ENCODE measurements at regions not wholly inside any gene's neighbourhood (a gene's known extent, or its start where the extent isn't known, plus 50 kb on each side); places are given as distances from the start of the nearest gene placed in this dataset.

- no peak overlapping the region for H3K4me3 ChIP-seq (ENCODE audit: low read depth, low read length)
- TF ChIP-seq MYC (IDR thresholded peaks at IDR 0.05; ENCODE audit: low read depth, low read length) (no peak), POLR2A (IDR thresholded peaks at IDR 0.05; ENCODE audit: extremely low read depth, insufficient read length) (no peak), CTCF (IDR thresholded peaks at IDR 0.05; ENCODE audit: low read depth, low read length) (no peak)
- DNase-seq (ENCODE audit: low read depth) = no peak
Measured at GRCh38 chr21:27515676-27516075, 548.8 kb upstream of the ADAMTS5 start.

- no peak for DNase-seq (ENCODE audit: low read depth)
- TF ChIP-seq CTCF (IDR thresholded peaks at IDR 0.05; ENCODE audit: low read depth, low read length) = no peak
- no peak for TF ChIP-seq MAX (IDR thresholded peaks at IDR 0.05; ENCODE audit: low read depth, low read length)
- no peak for TF ChIP-seq POLR2A (IDR thresholded peaks at IDR 0.05; ENCODE audit: extremely low read depth, insufficient read length)
- no peak for TF ChIP-seq MYC (IDR thresholded peaks at IDR 0.05; ENCODE audit: low read depth, low read length)
- H3K4me3 ChIP-seq (ENCODE audit: low read depth, low read length) = no peak overlapping the region
Measured at GRCh38 chr21:27513825-27514224, 546.9 kb upstream of the ADAMTS5 start.

GRCh38 chr21:27513016-27513415 lies 546.1 kb upstream of the ADAMTS5 start:
- DNase-seq (ENCODE audit: low read depth) = no peak
- no peak overlapping the region for H3K4me3 ChIP-seq (ENCODE audit: low read depth, low read length)
- no peak for TF ChIP-seq CTCF (IDR thresholded peaks at IDR 0.05; ENCODE audit: low read depth, low read length)

- DNase-seq (ENCODE audit: low read depth) = no peak
- H3K4me3 ChIP-seq (ENCODE audit: low read depth, low read length) = no peak overlapping the region
- TF ChIP-seq CTCF (IDR thresholded peaks at IDR 0.05; ENCODE audit: low read depth, low read length) (no peak), POLR2A (IDR thresholded peaks at IDR 0.05; ENCODE audit: extremely low read depth, insufficient read length) (no peak), MAX (IDR thresholded peaks at IDR 0.05; ENCODE audit: low read depth, low read length) (no peak), MYC (IDR thresholded peaks at IDR 0.05; ENCODE audit: low read depth, low read length) (no peak)
Measured at GRCh38 chr21:27511233-27511632, 544.3 kb upstream of the ADAMTS5 start.

- TF ChIP-seq MYC (IDR thresholded peaks at IDR 0.05; ENCODE audit: low read depth, low read length) = no peak
- TF ChIP-seq MAX (IDR thresholded peaks at IDR 0.05; ENCODE audit: low read depth, low read length) = no peak
- TF ChIP-seq CTCF (IDR thresholded peaks at IDR 0.05; ENCODE audit: low read depth, low read length) = no peak
- TF ChIP-seq POLR2A (IDR thresholded peaks at IDR 0.05; ENCODE audit: extremely low read depth, insufficient read length) = no peak
- no peak for DNase-seq (ENCODE audit: low read depth)
- no peak overlapping the region for H3K4me3 ChIP-seq (ENCODE audit: low read depth, low read length)
Measured at GRCh38 chr21:27507695-27508094, 540.8 kb upstream of the ADAMTS5 start.

GRCh38 chr21:27505516-27505915 lies 538.6 kb upstream of the ADAMTS5 start:
- TF ChIP-seq MAX (IDR thresholded peaks at IDR 0.05; ENCODE audit: low read depth, low read length) (no peak), MYC (IDR thresholded peaks at IDR 0.05; ENCODE audit: low read depth, low read length) (no peak), CTCF (IDR thresholded peaks at IDR 0.05; ENCODE audit: low read depth, low read length) (no peak), POLR2A (IDR thresholded peaks at IDR 0.05; ENCODE audit: extremely low read depth, insufficient read length) (no peak)
- DNase-seq (ENCODE audit: low read depth) = no peak
- no peak overlapping the region for H3K4me3 ChIP-seq (ENCODE audit: low read depth, low read length)

Measured in NB4 (cell line).